ENCODE measurements at regions not wholly inside any gene's neighbourhood (a gene's known extent, or its start where the extent isn't known, plus 50 kb on each side); places are given as distances from the start of the nearest gene placed in this dataset.
"Not testable (repeated sequence)": the region's sequence is repeated elsewhere in the genome, so short reads cannot be mapped to it uniquely, and the experiment has no call there.

- in situ Hi-C loops (cut with HindIII; ENCODE audit: low pct_unique_long_range_greater_than_20kb, low sequenced_read_pairs): no loop called here
- no peak for DNase-seq (ENCODE audit: low read depth)
Observed at GRCh38 chr4:91653067-91653466, 650.7 kb upstream of the GRID2 start.

- in situ Hi-C loops (cut with HindIII; ENCODE audit: low pct_unique_long_range_greater_than_20kb, low sequenced_read_pairs): no loop called here
- DNase-seq (ENCODE audit: low read depth): no peak
Observed at GRCh38 chr4:91681091-91681490, 622.7 kb upstream of the GRID2 start.

- DNase-seq (ENCODE audit: low read depth): no peak
- in situ Hi-C loops (cut with HindIII; ENCODE audit: low pct_unique_long_range_greater_than_20kb, low sequenced_read_pairs): no loop called here
Observed at GRCh38 chr4:91681544-91681943, 622.2 kb upstream of the GRID2 start.

GRCh38 chr4:91684955-91685354 is 618.8 kb upstream of the GRID2 start:
- in situ Hi-C loops (cut with HindIII; ENCODE audit: low pct_unique_long_range_greater_than_20kb, low sequenced_read_pairs): no loop called here

GRCh38 chr4:91688413-91688812 is 615.4 kb upstream of the GRID2 start:
- in situ Hi-C loops (cut with HindIII; ENCODE audit: low pct_unique_long_range_greater_than_20kb, low sequenced_read_pairs): no loop called here
- DNase-seq (ENCODE audit: low read depth): no peak

More at GRCh38 chr4:91684955-91685354, 618.8 kb upstream of the GRID2 start:
- DNase-seq (ENCODE audit: low read depth): no peak

- in situ Hi-C loops (cut with HindIII; ENCODE audit: low pct_unique_long_range_greater_than_20kb, low sequenced_read_pairs); DNase-seq (ENCODE audit: low read depth): not testable (repeated sequence)
Observed at GRCh38 chr4:91699691-91700090, 604.1 kb upstream of the GRID2 start.

GRCh38 chr4:91729851-91730250 is 573.9 kb upstream of the GRID2 start:
- no peak for DNase-seq (ENCODE audit: low read depth)
- in situ Hi-C loops (cut with HindIII; ENCODE audit: low pct_unique_long_range_greater_than_20kb, low sequenced_read_pairs): no loop called here

- in situ Hi-C loops (cut with HindIII; ENCODE audit: low pct_unique_long_range_greater_than_20kb, low sequenced_read_pairs): no loop called here
- no peak for DNase-seq (ENCODE audit: low read depth)
Observed at GRCh38 chr4:91734682-91735081, 569.1 kb upstream of the GRID2 start.

- not testable (repeated sequence) for DNase-seq (ENCODE audit: low read depth)
Observed at GRCh38 chr4:91738831-91739230, 564.9 kb upstream of the GRID2 start.

GRCh38 chr4:91746551-91746950 is 557.2 kb upstream of the GRID2 start:
- no peak for DNase-seq (ENCODE audit: low read depth)
- in situ Hi-C loops (cut with HindIII; ENCODE audit: low pct_unique_long_range_greater_than_20kb, low sequenced_read_pairs): no loop called here

More at GRCh38 chr4:91738831-91739230, 564.9 kb upstream of the GRID2 start:
- in situ Hi-C loops (cut with HindIII; ENCODE audit: low pct_unique_long_range_greater_than_20kb, low sequenced_read_pairs): not testable (repeated sequence)

- in situ Hi-C loops (cut with HindIII; ENCODE audit: low pct_unique_long_range_greater_than_20kb, low sequenced_read_pairs): no loop called here
Observed at GRCh38 chr4:91751961-91752360, 551.8 kb upstream of the GRID2 start.

GRCh38 chr4:91754716-91755115 is 549.0 kb upstream of the GRID2 start:
- in situ Hi-C loops (cut with HindIII; ENCODE audit: low pct_unique_long_range_greater_than_20kb, low sequenced_read_pairs): no loop called here
- no peak for DNase-seq (ENCODE audit: low read depth)

More at GRCh38 chr4:91751961-91752360, 551.8 kb upstream of the GRID2 start:
- no peak for DNase-seq (ENCODE audit: low read depth)

- no peak for DNase-seq (ENCODE audit: low read depth)
- in situ Hi-C loops (cut with HindIII; ENCODE audit: low pct_unique_long_range_greater_than_20kb, low sequenced_read_pairs): no loop called here
Observed at GRCh38 chr4:91758487-91758886, 545.3 kb upstream of the GRID2 start.

- no peak for DNase-seq (ENCODE audit: low read depth)
- in situ Hi-C loops (cut with HindIII; ENCODE audit: low pct_unique_long_range_greater_than_20kb, low sequenced_read_pairs): no loop called here
Observed at GRCh38 chr4:91764085-91764484, 539.7 kb upstream of the GRID2 start.

GRCh38 chr4:91769912-91770311 is 533.9 kb upstream of the GRID2 start:
- DNase-seq (ENCODE audit: low read depth): no peak
- in situ Hi-C loops (cut with HindIII; ENCODE audit: low pct_unique_long_range_greater_than_20kb, low sequenced_read_pairs): no loop called here

GRCh38 chr4:91791631-91792030 is 512.1 kb upstream of the GRID2 start:
- in situ Hi-C loops (cut with HindIII; ENCODE audit: low pct_unique_long_range_greater_than_20kb, low sequenced_read_pairs): not testable (repeated sequence)
- DNase-seq (ENCODE audit: low read depth): peak; percentile 4

- DNase-seq (ENCODE audit: low read depth): no peak
- in situ Hi-C loops (cut with HindIII; ENCODE audit: low pct_unique_long_range_greater_than_20kb, low sequenced_read_pairs): no loop called here
Observed at GRCh38 chr4:91795947-91796346, 507.8 kb upstream of the GRID2 start.

GRCh38 chr4:91812319-91812718 is 491.4 kb upstream of the GRID2 start:
- no peak for DNase-seq (ENCODE audit: low read depth)
- in situ Hi-C loops (cut with HindIII; ENCODE audit: low pct_unique_long_range_greater_than_20kb, low sequenced_read_pairs): no loop called here

- DNase-seq (ENCODE audit: low read depth): no peak
- in situ Hi-C loops (cut with HindIII; ENCODE audit: low pct_unique_long_range_greater_than_20kb, low sequenced_read_pairs): no loop called here
Observed at GRCh38 chr4:91824773-91825172, 479.0 kb upstream of the GRID2 start.

- in situ Hi-C loops (cut with HindIII; ENCODE audit: low pct_unique_long_range_greater_than_20kb, low sequenced_read_pairs): no loop called here
- no peak for DNase-seq (ENCODE audit: low read depth)
Observed at GRCh38 chr4:91826186-91826585, 477.6 kb upstream of the GRID2 start.

GRCh38 chr4:91827914-91828313 is 475.9 kb upstream of the GRID2 start:
- in situ Hi-C loops (cut with HindIII; ENCODE audit: low pct_unique_long_range_greater_than_20kb, low sequenced_read_pairs): no loop called here
- no peak for DNase-seq (ENCODE audit: low read depth)
